ENCODE measurements at regions not wholly inside any gene's neighbourhood (a gene's known extent, or its start where the extent isn't known, plus 50 kb on each side); places are given as distances from the start of the nearest gene placed in this dataset.

- ATAC-seq (ENCODE audit: poor library complexity) (no peak), DNase-seq (no peak)
- no peaks in the 10 kb centered on the region for H3K27me3 ChIP-seq (ENCODE audit: control insufficient read depth in 1 of 2, insufficient read depth in 2 of 2, low read length in 2 of 2)
- CTCF ChIA-PET, result no interaction called here
- no peak overlapping the region for H3K27ac ChIP-seq (ENCODE audit: low read depth in 1 of 2, low read length in 2 of 2)
- POLR2A ChIA-PET, result no interaction called here
- H3K27ac Mint-ChIP-seq, result no peak overlapping the region
- H3K4me3 Mint-ChIP-seq, result no peak overlapping the region
- no peaks in the 10 kb centered on the region for H3K9me3 ChIP-seq (ENCODE audit: control insufficient read depth in 1 of 2, insufficient read depth in 1 of 2, low read length in 2 of 2)
- H3K4me3 ChIP-seq (ENCODE audit: low read length), result no peak overlapping the region
- TF ChIP-seq CTCF (IDR thresholded peaks at IDR 0.05), result no peak
- peaks cover 4% of the 10 kb centered on the region for H3K27me3 Mint-ChIP-seq
- intact Hi-C loops (cut with DNase I, micrococcal nuclease), result no loop called here
- H3K9me3 Mint-ChIP-seq, result no peaks in the 10 kb centered on the region
- no peaks in the 10 kb centered on the region for H3K36me3 ChIP-seq (ENCODE audit: insufficient read depth, low read length)
- H3K36me3 Mint-ChIP-seq (ENCODE audit: low read depth), result no peaks in the 10 kb centered on the region
- no peaks in the 10 kb centered on the region for H3K4me1 Mint-ChIP-seq (ENCODE audit: low read depth)
- H3K4me1 ChIP-seq (ENCODE audit: insufficient read depth, low read length), result no peaks in the 10 kb centered on the region
Observed at GRCh38 chr4:147325571-147325981, 155.3 kb upstream of the EDNRA start.

GRCh38 chr4:147326591-147326990 is 154.3 kb upstream of the EDNRA start:
- H3K36me3 ChIP-seq (ENCODE audit: insufficient read depth, low read length), result no peaks in the 10 kb centered on the region
- no peaks in the 10 kb centered on the region for H3K36me3 Mint-ChIP-seq (ENCODE audit: low read depth)
- no peak for ATAC-seq (ENCODE audit: poor library complexity)
- CTCF ChIA-PET, result no interaction called here
- peaks cover 4% of the 10 kb centered on the region for H3K27me3 Mint-ChIP-seq
- no peaks in the 10 kb centered on the region for H3K4me1 ChIP-seq (ENCODE audit: insufficient read depth, low read length)
- POLR2A ChIA-PET, result no interaction called here
- DNase-seq, result no peak
- H3K27ac ChIP-seq (ENCODE audit: low read depth in 1 of 2, low read length in 2 of 2), result no peak overlapping the region
- no peaks in the 10 kb centered on the region for H3K27me3 ChIP-seq (ENCODE audit: control insufficient read depth in 1 of 2, insufficient read depth in 2 of 2, low read length in 2 of 2)
- no peaks in the 10 kb centered on the region for H3K9me3 Mint-ChIP-seq
- H3K9me3 ChIP-seq (ENCODE audit: control insufficient read depth in 1 of 2, insufficient read depth in 1 of 2, low read length in 2 of 2), result no peaks in the 10 kb centered on the region
- H3K4me3 ChIP-seq (ENCODE audit: low read length), result no peak overlapping the region
- H3K4me3 Mint-ChIP-seq, result no peak overlapping the region
- H3K4me1 Mint-ChIP-seq (ENCODE audit: low read depth), result no peaks in the 10 kb centered on the region
- intact Hi-C loops (cut with DNase I, micrococcal nuclease), result no loop called here
- H3K27ac Mint-ChIP-seq, result no peak overlapping the region
- no peak for TF ChIP-seq CTCF (IDR thresholded peaks at IDR 0.05)

GRCh38 chr4:147327322-147327721 is 153.6 kb upstream of the EDNRA start:
- Histone ChIP-seq H3K9me3 (ENCODE audit: control insufficient read depth in 1 of 2, insufficient read depth in 1 of 2, low read length in 2 of 2) (no peaks in the 10 kb centered on the region), H3K27ac (ENCODE audit: low read depth in 1 of 2, low read length in 2 of 2) (no peak overlapping the region), H3K4me3 (ENCODE audit: low read length) (no peak overlapping the region), H3K4me1 (ENCODE audit: insufficient read depth, low read length) (no peaks in the 10 kb centered on the region), H3K27me3 (ENCODE audit: control insufficient read depth in 1 of 2, insufficient read depth in 2 of 2, low read length in 2 of 2) (no peaks in the 10 kb centered on the region), H3K36me3 (ENCODE audit: insufficient read depth, low read length) (no peaks in the 10 kb centered on the region)
- Mint-ChIP-seq H3K4me3 (no peak overlapping the region), H3K27ac (no peak overlapping the region), H3K9me3 (no peaks in the 10 kb centered on the region), H3K4me1 (ENCODE audit: low read depth) (no peaks in the 10 kb centered on the region), H3K27me3 (peaks cover 4% of the 10 kb centered on the region), H3K36me3 (ENCODE audit: low read depth) (no peaks in the 10 kb centered on the region)
- no peak for TF ChIP-seq CTCF (IDR thresholded peaks at IDR 0.05)
- POLR2A ChIA-PET, result no interaction called here
- CTCF ChIA-PET, result no interaction called here
- ATAC-seq (ENCODE audit: poor library complexity) (no peak), DNase-seq (no peak)
- intact Hi-C loops (cut with DNase I, micrococcal nuclease), result no loop called here
